Upper lobe of right lung (tissue), 1 donor: ENCODE measurements at regions not wholly inside any gene's neighbourhood (a gene's known extent, or its start where the extent isn't known, plus 50 kb on each side); places are given as distances from the start of the nearest gene placed in this dataset.

ENCODE experiments used
- ATAC-seq: fragments of 200-7000 bp; cut with Tn5 transposase; one replicate; pipeline ENCODE4 v1.9.1; 2020; ENCODE audit warnings: mild to moderate bottlenecking, moderate library complexity
- DNase-seq: peaks from one replicate; pipeline ENCODE4 v3.0.0-alpha.2; 2020
- H3K27ac ChIP-seq: fragments of 200-600 bp; one replicate; pipeline ENCODE4 v1.8.0; 2022
- H3K27me3 ChIP-seq: fragments of 200-600 bp; one replicate; pipeline ENCODE4 v1.8.0; 2022; ENCODE audit warnings: mild to moderate bottlenecking
- H3K36me3 ChIP-seq: fragments of 200-600 bp; one replicate; pipeline ENCODE4 v1.8.0; 2022
- H3K4me1 ChIP-seq: fragments of 200-600 bp; one replicate; pipeline ENCODE4 v1.8.0; 2022
- H3K4me3 ChIP-seq: fragments of 200-600 bp; one replicate; pipeline ENCODE4 v1.8.0; 2022; ENCODE audit warnings: mild to moderate bottlenecking
- H3K9me3 ChIP-seq: fragments of 200-600 bp; one replicate; pipeline ENCODE4 v1.8.0; 2022
- CTCF ChIP-seq: fragments of 200-600 bp; IDR thresholded peaks from one replicate; pipeline ENCODE4 v1.8.0; 2022; ENCODE audit warnings: antibody characterized with exemption
- intact Hi-C: fragments of 100-400 bp; cut with DNase I; formaldehyde crosslinking; loops from one replicate; pipeline ENCODE4 v1.11.0; 2022
- donor health status: DM: no; HTN: yes; CAD: no; lungs with severe emphysema.

- no peaks in the 10 kb centered on the region for H3K4me1 ChIP-seq
- ATAC-seq (no peak), DNase-seq (no peak)
- TF ChIP-seq CTCF = no peak
- no peaks in the 10 kb centered on the region for H3K27me3 ChIP-seq
- H3K4me3 ChIP-seq = no peak overlapping the region
- intact Hi-C loops = no loop called here
- no peak overlapping the region for H3K27ac ChIP-seq
- no peaks in the 10 kb centered on the region for H3K36me3 ChIP-seq
- H3K9me3 ChIP-seq = no peaks in the 10 kb centered on the region
Observed at GRCh38 chr3:1828519-1828918, 270.1 kb upstream of the CNTN4 start.

- no peak for TF ChIP-seq CTCF
- ATAC-seq = no peak
- Histone ChIP-seq H3K27ac (no peak overlapping the region), H3K4me1 (no peaks in the 10 kb centered on the region), H3K4me3 (no peak overlapping the region), H3K9me3 (no peaks in the 10 kb centered on the region), H3K36me3 (no peaks in the 10 kb centered on the region), H3K27me3 (no peaks in the 10 kb centered on the region)
- intact Hi-C loops = no loop called here
- no peak for DNase-seq
Observed at GRCh38 chr3:1830851-1831250, 267.8 kb upstream of the CNTN4 start.

- intact Hi-C loops = no loop called here
- H3K4me1 ChIP-seq = no peaks in the 10 kb centered on the region
- TF ChIP-seq CTCF = no peak
- H3K27me3 ChIP-seq = no peaks in the 10 kb centered on the region
- ATAC-seq (no peak), DNase-seq (no peak)
- H3K4me3 ChIP-seq = no peak overlapping the region
- H3K9me3 ChIP-seq = no peaks in the 10 kb centered on the region
- H3K27ac ChIP-seq = no peak overlapping the region
- no peaks in the 10 kb centered on the region for H3K36me3 ChIP-seq
Observed at GRCh38 chr3:1832395-1832794, 266.3 kb upstream of the CNTN4 start.

GRCh38 chr3:1843111-1843510 lies 255.6 kb upstream of the CNTN4 start:
- intact Hi-C loops = no loop called here

GRCh38 chr3:1847571-1847970 lies 251.1 kb upstream of the CNTN4 start:
- H3K9me3 ChIP-seq = no peaks in the 10 kb centered on the region
- no peak overlapping the region for H3K4me3 ChIP-seq
- TF ChIP-seq CTCF = no peak
- no peak overlapping the region for H3K27ac ChIP-seq
- intact Hi-C loops = no loop called here
- H3K4me1 ChIP-seq = no peaks in the 10 kb centered on the region
- no peaks in the 10 kb centered on the region for H3K27me3 ChIP-seq
- H3K36me3 ChIP-seq = no peaks in the 10 kb centered on the region
- ATAC-seq (no peak), DNase-seq (no peak)

More at GRCh38 chr3:1843111-1843510, 255.6 kb upstream of the CNTN4 start:
- H3K4me1 ChIP-seq = no peaks in the 10 kb centered on the region
- DNase-seq = no peak
- H3K9me3 ChIP-seq = no peaks in the 10 kb centered on the region
- TF ChIP-seq CTCF = no peak
- H3K4me3 ChIP-seq = no peak overlapping the region
- no peaks in the 10 kb centered on the region for H3K36me3 ChIP-seq
- H3K27me3 ChIP-seq = no peaks in the 10 kb centered on the region
- ATAC-seq = no peak
- H3K27ac ChIP-seq = no peak overlapping the region

- H3K4me3 ChIP-seq = no peak overlapping the region
- H3K9me3 ChIP-seq = no peaks in the 10 kb centered on the region
- no peak for DNase-seq
- no peak for ATAC-seq
- H3K27ac ChIP-seq = no peak overlapping the region
- no peaks in the 10 kb centered on the region for H3K36me3 ChIP-seq
- no peaks in the 10 kb centered on the region for H3K4me1 ChIP-seq
- H3K27me3 ChIP-seq = no peaks in the 10 kb centered on the region
- intact Hi-C loops = no loop called here
- no peak for TF ChIP-seq CTCF
Observed at GRCh38 chr3:1848935-1849334, 249.7 kb upstream of the CNTN4 start.
